C4-2B (cell line): ENCODE measurements at regions not wholly inside any gene's neighbourhood (a gene's known extent, or its start where the extent isn't known, plus 50 kb on each side); places are given as distances from the start of the nearest gene placed in this dataset.

Source experiments
- H3K27ac ChIP-seq: fragments of 450-650 bp; 2 replicates; pipeline ENCODE4 v1.5.1; 2017
- CTCF ChIP-seq: fragments of 450-650 bp; conservative IDR thresholded peaks from 2 replicates; pipeline ENCODE4 v1.5.1; 2017; ENCODE audit warnings: mild to moderate bottlenecking
- ZFX ChIP-seq: fragments of 450-650 bp; IDR thresholded peaks from 2 replicates; pipeline ENCODE4 v1.6.1; 2017

- TF ChIP-seq ZFX (no peak), CTCF (no peak)
- no peak overlapping the region for H3K27ac ChIP-seq
These were observed 682.8 kb downstream of the TBC1D22A start for GRCh38 chr22:47445212-47445611.

- H3K27ac ChIP-seq: no peak overlapping the region
- TF ChIP-seq CTCF: no peak
These were observed 682.3 kb downstream of the TBC1D22A start for GRCh38 chr22:47444746-47445065.

- no peak overlapping the region for H3K27ac ChIP-seq
- TF ChIP-seq ZFX (no peak), CTCF (no peak)
These were observed 681.6 kb downstream of the TBC1D22A start for GRCh38 chr22:47443836-47444745.

- no peak overlapping the region for H3K27ac ChIP-seq
- TF ChIP-seq ZFX (no peak), CTCF (no peak)
These were observed 680.4 kb downstream of the TBC1D22A start for GRCh38 chr22:47442821-47443220.

- TF ChIP-seq CTCF (no peak), ZFX (no peak)
These were observed 677.3 kb downstream of the TBC1D22A start for GRCh38 chr22:47439643-47440265.

GRCh38 chr22:47437636-47438035 lies 675.2 kb downstream of the TBC1D22A start:
- no peak for TF ChIP-seq CTCF
- no peak for TF ChIP-seq ZFX
- H3K27ac ChIP-seq: no peak overlapping the region

More at GRCh38 chr22:47439643-47440265, 677.3 kb downstream of the TBC1D22A start:
- H3K27ac ChIP-seq: no peak overlapping the region

GRCh38 chr22:47437110-47437509 lies 674.7 kb downstream of the TBC1D22A start:
- no peak for TF ChIP-seq ZFX
- H3K27ac ChIP-seq: no peak overlapping the region

- TF ChIP-seq CTCF (no peak), ZFX (no peak)
- H3K27ac ChIP-seq: no peak overlapping the region
These were observed 673.4 kb downstream of the TBC1D22A start for GRCh38 chr22:47435826-47436225.
